Lower leg skin (tissue), 4 donors: ENCODE measurements at regions not wholly inside any gene's neighbourhood (a gene's known extent, or its start where the extent isn't known, plus 50 kb on each side); places are given as distances from the start of the nearest gene placed in this dataset.

Experiments
- DNase-seq, 2 donors: peaks; one replicate each; pipeline ENCODE4 v3.0.0-alpha.2; 2019; ENCODE audit warnings: low spot score in 2 of 2
- H3K4me3 ChIP-seq: fragments of 200-600 bp; sonication (generic); 2 replicates; pipeline ENCODE4 v1.5.1; 2017; ENCODE audit warnings: mild to moderate bottlenecking, low read depth; ENCODE audit not compliant: poor library complexity, severe bottlenecking
- POLR2A ChIP-seq, 2 donors: fragments of 450-650 bp; IDR thresholded peaks; one replicate each; pipeline ENCODE4 v1.6.1; 2016 to 2017; ENCODE audit warnings: antibody characterized with exemption in 2 of 2, mild to moderate bottlenecking in 1 of 2, moderate library complexity in 1 of 2
- WGBS, 2 donors: methylation state at CpG; one replicate each; pipeline ENCODE4 v1.1.5; 2018; 5-methylcytosine and 5-hydroxymethylcytosine counted together
- intact Hi-C: fragments of 100-400 bp; cut with DNase I; formaldehyde crosslinking; loops from one replicate; pipeline ENCODE4 v1.15.0; 2023; ENCODE audit warnings: low total_unique reads
- TF ChIP-seq, protein P1 (sequence below), 3 donors: fragments of 450-650 bp; IDR thresholded peaks; one replicate each; pipeline ENCODE4 v1.5.1; 2016; ENCODE audit warnings: antibody characterized with exemption in 3 of 3, mild to moderate bottlenecking in 3 of 3, moderate library complexity in 2 of 3

DNA sequence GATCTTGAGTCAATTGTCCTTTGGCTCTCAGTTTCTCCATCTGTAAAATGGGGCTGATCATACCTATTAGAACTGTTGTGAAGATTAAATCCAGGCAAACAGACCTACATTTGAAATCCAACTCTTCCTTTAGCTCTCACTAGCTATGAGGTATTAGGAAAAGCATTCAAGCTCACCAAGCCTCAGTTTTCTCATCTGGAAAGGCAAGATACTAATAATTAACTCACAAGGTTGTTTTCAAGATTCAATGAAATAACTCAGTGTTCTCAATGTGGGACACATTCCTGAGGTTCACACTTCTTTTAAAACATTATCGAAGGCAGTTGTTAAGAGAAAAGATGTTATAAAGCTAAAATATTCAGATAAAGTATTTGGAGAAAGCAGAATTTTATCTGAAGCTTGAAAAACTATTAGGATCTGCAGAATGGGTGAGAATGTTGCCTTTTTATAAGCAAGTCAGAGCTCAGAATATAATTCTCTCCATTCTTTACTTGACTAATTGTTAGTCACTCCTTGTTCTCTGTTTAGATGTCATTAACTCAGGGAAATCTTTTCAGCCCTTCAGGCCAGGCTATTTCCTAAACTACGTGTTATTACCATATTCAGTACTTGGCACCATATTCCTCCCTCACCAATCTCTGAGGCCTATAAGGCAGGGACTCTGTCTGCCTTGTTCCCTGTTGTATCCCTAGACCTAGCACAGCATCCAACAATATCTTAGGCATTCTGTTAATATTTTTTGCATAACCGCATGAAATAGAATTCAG, 72.0 kb upstream of the VAV3 start:
- TF ChIP-seq POLR2A (IDR thresholded peaks at IDR 0.05), result no peak
- TF ChIP-seq, protein P1, sequence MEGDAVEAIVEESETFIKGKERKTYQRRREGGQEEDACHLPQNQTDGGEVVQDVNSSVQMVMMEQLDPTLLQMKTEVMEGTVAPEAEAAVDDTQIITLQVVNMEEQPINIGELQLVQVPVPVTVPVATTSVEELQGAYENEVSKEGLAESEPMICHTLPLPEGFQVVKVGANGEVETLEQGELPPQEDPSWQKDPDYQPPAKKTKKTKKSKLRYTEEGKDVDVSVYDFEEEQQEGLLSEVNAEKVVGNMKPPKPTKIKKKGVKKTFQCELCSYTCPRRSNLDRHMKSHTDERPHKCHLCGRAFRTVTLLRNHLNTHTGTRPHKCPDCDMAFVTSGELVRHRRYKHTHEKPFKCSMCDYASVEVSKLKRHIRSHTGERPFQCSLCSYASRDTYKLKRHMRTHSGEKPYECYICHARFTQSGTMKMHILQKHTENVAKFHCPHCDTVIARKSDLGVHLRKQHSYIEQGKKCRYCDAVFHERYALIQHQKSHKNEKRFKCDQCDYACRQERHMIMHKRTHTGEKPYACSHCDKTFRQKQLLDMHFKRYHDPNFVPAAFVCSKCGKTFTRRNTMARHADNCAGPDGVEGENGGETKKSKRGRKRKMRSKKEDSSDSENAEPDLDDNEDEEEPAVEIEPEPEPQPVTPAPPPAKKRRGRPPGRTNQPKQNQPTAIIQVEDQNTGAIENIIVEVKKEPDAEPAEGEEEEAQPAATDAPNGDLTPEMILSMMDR (IDR thresholded peaks at IDR 0.05), result no peak
- DNase-seq, result no peak
- no peak overlapping the region for H3K4me3 ChIP-seq
- intact Hi-C loops, result no loop called here
- WGBS, 2 donors, result 75 to 87% methylated on average over 3 of the region's 3 CpGs

DNA sequence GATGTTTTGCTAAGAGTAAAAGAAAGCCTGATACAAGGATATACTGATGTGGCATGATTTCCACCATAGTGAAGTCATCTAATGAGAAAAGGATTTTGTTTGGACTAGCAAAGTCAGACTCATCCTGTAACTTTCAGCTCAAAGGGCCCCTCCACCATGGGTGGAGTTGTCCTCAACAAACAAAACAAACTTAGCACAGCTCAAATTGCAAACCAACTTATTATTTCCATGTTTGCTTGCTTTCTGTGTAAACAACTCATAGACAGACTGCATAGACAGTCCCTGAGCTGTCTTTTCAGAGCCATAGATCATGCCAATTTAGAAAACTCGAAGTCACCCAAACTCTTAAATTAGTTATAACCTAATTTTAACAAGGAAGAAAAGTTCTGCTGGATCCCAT, 69.4 kb upstream of the VAV3 start:
- no peak for DNase-seq
- intact Hi-C loops, result no loop called here
- WGBS, 2 donors, result 32 to 33% methylated on average over 1 of the region's 1 CpG
- no peak overlapping the region for H3K4me3 ChIP-seq
- TF ChIP-seq, protein P1 (IDR thresholded peaks at IDR 0.05), result no peak
- TF ChIP-seq POLR2A (IDR thresholded peaks at IDR 0.05), result no peak

DNA sequence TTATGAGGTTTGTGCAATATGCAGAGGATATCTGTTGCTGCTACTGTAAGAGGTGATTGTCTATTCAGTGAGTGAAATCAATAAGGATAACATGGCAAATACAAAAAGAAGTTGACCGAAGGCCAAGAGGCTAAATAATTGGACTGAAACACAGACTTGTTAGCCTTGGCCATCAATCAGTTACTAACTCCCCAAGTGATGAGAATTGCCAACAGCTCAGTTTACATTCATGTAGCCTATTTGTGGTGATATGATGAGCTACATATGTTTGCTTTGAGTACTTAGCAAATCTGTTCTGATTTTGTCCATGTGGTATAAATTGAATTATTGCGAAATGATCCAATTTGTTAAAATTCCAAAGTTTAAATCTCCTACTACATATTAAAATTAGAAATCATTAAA, 68.6 kb upstream of the VAV3 start:
- DNase-seq, result no peak
- H3K4me3 ChIP-seq, result no peak overlapping the region
- 68 to 74% methylated on average over 2 of the region's 2 CpGs for WGBS, 2 donors
- TF ChIP-seq, protein P1 (IDR thresholded peaks at IDR 0.05), result no peak
- no peak for TF ChIP-seq POLR2A (IDR thresholded peaks at IDR 0.05)
- intact Hi-C loops, result no loop called here

DNA sequence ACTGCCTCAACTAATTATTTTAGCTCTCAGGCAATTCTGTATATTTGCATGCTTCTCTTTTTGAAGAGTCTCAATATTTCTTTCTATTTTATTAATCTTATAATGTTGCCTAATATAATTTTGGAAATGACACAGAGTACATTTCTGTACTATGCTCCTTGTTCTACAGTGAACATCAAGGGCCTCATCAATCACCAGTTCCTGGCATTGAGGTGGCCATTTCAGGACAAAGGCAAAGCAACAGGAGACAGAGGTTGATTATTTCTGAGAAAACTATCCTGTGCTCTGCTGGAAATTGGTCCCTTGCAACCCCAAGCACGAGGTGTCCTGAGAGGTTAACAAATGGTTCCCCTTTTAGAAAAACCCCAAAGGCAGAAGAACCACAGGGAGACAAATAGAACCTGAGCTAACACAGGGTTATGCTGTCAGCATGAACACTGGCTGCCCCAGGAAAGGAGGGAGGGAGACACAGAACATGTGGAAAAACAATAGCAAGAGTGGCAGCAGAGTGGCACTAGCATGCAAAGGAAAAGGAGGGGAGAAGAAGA, 63.9 kb upstream of the VAV3 start:
- intact Hi-C loops, result no loop called here
- WGBS, 2 donors, result 67 to 78% methylated on average over 1 of the region's 1 CpG
- no peak overlapping the region for H3K4me3 ChIP-seq
- TF ChIP-seq POLR2A (IDR thresholded peaks at IDR 0.05), result no peak
- TF ChIP-seq, protein P1 (IDR thresholded peaks at IDR 0.05), result no peak
- no peak for DNase-seq

DNA sequence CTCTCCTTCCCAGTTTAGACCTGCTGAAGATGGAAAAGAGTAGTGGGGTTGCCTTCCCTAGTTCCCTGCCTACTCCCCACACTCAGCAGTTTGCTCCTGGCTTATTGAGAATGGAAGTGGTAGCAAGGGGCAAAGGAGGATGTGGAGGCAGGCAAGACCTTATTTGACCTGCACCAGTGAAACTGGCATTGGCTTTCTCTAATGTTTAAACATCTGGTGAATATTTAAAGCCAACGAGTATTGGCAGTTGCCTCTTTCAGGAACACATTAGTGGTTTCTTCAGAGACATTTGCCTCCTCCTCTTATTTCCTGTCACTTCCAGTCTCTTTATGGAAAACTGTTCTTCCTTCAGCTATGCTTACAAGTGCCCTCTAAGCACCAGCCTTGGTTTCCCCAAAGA, 62.4 kb upstream of the VAV3 start:
- WGBS, 2 donors, result 6 to 13% methylated on average over 1 of the region's 1 CpG
- DNase-seq, result no peak
- no peak overlapping the region for H3K4me3 ChIP-seq
- intact Hi-C loops, result no loop called here
- no peak for TF ChIP-seq POLR2A (IDR thresholded peaks at IDR 0.05)
- TF ChIP-seq, protein P1 (IDR thresholded peaks at IDR 0.05), result no peak
